GM06990 (cell line): ENCODE measurements at regions not wholly inside any gene's neighbourhood (a gene's known extent, or its start where the extent isn't known, plus 50 kb on each side); places are given as distances from the start of the nearest gene placed in this dataset.
A peak's percentile ranks its signal among the peaks of the same experiment; 100 is the strongest.

ENCODE experiments used
- DNase-seq: peaks from one replicate; pipeline ENCODE4 v3.0.0-alpha.2; 2011; ENCODE audit not compliant: insufficient read length; ENCODE audit errors: extremely low read depth
- H3K27me3 ChIP-seq: replicated peaks from 2 replicates; pipeline ENCODE4 v1.6.0; 2011; ENCODE audit warnings: low read length; ENCODE audit not compliant: control insufficient read depth, insufficient read depth
- H3K36me3 ChIP-seq: 2 replicates; pipeline ENCODE4 v1.5.1; 2011; ENCODE audit warnings: low read length; ENCODE audit not compliant: control insufficient read depth, insufficient read depth
- H3K4me3 ChIP-seq: replicated peaks from 2 replicates; pipeline ENCODE4 v1.5.1; 2011; ENCODE audit warnings: low read depth, mild to moderate bottlenecking, control low read depth, low read length
- TF ChIP-seq, protein P1 (sequence below): IDR thresholded peaks from 2 replicates; pipeline ENCODE4 v1.5.1; 2011; ENCODE audit warnings: low read length, control low read depth, mild to moderate bottlenecking, inconsistent platforms; ENCODE audit not compliant: insufficient read depth, poor library complexity, severe bottlenecking

DNA sequence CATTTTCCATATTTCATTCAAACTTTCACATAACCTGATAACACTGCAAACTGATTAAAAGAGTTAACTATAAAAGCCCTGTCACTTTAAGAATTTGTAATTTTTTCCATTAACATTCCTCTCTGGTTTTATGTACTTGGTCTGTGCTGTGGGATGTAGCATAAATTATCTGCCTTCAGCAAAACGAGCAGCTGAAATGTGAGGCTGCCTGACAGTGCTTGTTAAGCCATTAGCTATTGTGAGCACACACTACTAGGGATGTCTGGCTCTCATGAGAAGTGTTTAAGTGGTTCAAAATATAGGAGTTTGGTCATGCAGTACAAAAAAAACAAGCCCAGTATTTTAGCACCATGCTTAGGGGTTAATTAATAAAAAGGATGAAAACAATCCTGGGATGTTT is 63.0 kb downstream of the HOXA1 start:
- H3K27me3 ChIP-seq, result no peaks in the 10 kb centered on the region
- TF ChIP-seq, protein P1, sequence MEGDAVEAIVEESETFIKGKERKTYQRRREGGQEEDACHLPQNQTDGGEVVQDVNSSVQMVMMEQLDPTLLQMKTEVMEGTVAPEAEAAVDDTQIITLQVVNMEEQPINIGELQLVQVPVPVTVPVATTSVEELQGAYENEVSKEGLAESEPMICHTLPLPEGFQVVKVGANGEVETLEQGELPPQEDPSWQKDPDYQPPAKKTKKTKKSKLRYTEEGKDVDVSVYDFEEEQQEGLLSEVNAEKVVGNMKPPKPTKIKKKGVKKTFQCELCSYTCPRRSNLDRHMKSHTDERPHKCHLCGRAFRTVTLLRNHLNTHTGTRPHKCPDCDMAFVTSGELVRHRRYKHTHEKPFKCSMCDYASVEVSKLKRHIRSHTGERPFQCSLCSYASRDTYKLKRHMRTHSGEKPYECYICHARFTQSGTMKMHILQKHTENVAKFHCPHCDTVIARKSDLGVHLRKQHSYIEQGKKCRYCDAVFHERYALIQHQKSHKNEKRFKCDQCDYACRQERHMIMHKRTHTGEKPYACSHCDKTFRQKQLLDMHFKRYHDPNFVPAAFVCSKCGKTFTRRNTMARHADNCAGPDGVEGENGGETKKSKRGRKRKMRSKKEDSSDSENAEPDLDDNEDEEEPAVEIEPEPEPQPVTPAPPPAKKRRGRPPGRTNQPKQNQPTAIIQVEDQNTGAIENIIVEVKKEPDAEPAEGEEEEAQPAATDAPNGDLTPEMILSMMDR, result no peak
- no peak for DNase-seq
- no peak overlapping the region for H3K4me3 ChIP-seq
- H3K36me3 ChIP-seq, result no peaks in the 10 kb centered on the region

DNA sequence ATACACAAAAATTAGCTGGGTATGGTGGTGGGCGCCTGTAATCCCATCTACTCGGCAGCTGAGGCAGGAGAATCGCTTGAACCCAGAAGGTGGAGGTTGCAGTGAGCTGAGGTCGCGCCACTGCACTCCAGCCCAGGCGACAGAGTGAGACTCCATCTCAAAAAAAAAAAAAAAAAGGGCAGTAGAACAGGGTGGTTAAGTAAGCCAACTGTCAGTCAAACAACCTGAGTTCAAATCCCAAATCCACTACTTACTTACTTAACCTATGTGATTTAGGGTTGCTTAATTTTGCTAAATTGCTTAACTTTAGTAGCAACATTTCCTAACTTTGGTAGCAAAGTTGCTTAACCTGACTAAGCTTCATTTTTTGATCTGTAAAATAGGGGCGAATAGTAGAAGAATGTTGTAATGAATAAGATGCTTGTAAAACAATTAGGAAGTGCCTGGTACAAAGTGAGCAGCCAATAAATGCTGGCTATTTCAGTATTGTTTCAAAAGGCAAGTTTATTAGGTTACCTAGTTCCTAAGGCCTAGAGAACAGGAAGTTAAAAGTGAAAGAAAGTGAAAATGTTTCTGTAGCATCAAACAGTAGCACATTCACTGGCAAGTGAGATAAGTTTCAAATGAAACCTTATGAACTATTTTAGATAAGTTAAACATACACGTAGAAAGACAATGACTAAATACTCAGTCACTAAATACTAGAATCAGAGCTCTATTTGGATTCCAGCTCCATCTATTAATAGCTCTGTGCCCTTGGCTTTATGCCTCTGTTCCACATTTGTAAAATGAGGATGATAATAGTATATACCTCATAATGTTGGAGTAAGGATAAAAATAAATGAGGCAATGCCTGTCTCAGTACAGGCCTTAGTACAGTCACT is 64.3 kb downstream of the HOXA1 start:
- H3K27me3 ChIP-seq, result no peaks in the 10 kb centered on the region
- H3K36me3 ChIP-seq, result no peaks in the 10 kb centered on the region
- TF ChIP-seq, protein P1, result no peak
- no peak overlapping the region for H3K4me3 ChIP-seq
- peak; percentile 15 for DNase-seq

DNA sequence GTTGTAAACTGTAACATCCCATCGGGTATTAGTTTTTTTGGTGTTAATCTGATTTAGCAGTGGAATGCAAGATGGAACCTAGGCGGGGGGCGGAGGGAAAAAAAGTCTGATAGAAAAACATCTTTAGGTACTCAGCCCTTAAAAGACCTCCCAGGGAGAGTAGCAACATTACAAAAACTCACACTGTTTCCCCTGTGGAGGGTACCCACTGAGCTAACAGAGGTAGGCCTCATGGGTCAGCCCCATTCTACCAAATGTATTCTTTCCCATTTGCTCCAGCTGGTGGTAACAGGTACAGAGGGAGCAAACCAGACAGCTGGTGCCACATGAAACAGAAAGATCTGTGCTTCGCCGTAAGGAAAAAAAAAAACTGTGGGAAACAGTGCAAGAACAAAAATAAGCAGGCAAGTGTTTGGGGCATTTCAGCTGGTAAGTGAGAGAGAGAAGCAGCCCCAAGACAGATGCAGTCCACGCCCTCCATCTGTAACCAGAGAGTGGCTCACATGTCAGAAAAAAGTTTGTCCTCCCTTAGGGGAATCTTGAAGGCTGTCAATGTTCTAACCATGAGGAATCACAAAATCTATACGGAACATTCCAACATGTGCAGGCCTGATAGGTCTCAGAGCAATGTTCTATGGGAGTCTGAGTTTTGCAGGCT is 65.3 kb downstream of the HOXA1 start:
- no peak overlapping the region for H3K4me3 ChIP-seq
- TF ChIP-seq, protein P1, result no peak
- no peaks in the 10 kb centered on the region for H3K27me3 ChIP-seq
- no peak for DNase-seq
- no peaks in the 10 kb centered on the region for H3K36me3 ChIP-seq

DNA sequence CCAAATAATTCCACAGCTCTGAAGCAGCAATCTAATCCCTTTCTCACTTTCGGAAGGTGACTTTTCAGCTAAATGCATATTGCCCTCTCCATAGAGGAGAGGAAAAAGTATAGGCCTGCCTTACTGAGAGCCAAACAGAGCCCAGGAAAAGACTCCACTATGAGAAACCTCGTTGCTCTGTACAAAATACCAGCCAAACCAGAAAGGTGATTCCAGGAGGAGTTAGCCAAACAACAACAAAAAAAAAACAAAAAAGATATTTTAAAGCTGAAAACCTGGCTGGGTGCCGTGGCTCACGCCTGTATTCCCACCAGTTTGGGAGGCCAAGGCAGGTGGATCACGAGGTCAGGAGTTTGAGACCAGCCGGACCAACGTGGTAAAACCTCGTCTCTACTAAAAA is 70.5 kb downstream of the HOXA1 start:
- H3K4me3 ChIP-seq, result no peak overlapping the region
- H3K36me3 ChIP-seq, result no peaks in the 10 kb centered on the region
- no peak for DNase-seq
- TF ChIP-seq, protein P1, result no peak
- no peaks in the 10 kb centered on the region; the same call in 1 of the 2 replicates for H3K27me3 ChIP-seq

DNA sequence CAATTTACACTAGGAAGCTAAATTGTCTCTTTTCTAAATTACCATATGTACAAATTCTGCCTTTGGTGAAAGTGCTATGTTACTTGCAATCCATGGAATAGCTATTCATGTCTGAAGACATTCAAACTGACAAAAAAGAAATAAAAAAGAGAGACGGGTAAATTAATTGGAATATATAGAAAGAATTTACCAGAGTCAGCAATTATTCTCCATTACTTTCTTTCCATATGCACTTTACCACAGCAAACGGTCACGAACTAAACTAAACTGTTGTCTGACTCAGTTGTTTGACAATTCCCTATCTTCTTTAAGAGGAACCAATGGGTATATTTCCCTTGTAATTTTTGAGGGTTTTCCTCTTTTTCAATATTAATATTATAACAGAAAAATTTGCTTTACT is 85.7 kb downstream of the HOXA1 start:
- Histone ChIP-seq H3K27me3 (no peaks in the 10 kb centered on the region), H3K36me3 (no peaks in the 10 kb centered on the region), H3K4me3 (no peak overlapping the region)
- no peak for DNase-seq
- TF ChIP-seq, protein P1, result no peak
